AG04450 (cell line): ENCODE measurements at regions not wholly inside any gene's neighbourhood (a gene's known extent, or its start where the extent isn't known, plus 50 kb on each side); places are given as distances from the start of the nearest gene placed in this dataset.
A peak's percentile ranks its signal among the peaks of the same experiment; 100 is the strongest.

ENCODE experiments used
- CTCF ChIA-PET: fragments of 300-600, 350-600 bp; formaldehyde crosslinking; extraction: SDS; loops from one replicate; lab custom pipeline; 2022; ENCODE audit warnings: antibody characterized with exemption, inconsistent platforms; lab: Charles Lee
- POLR2A ChIA-PET: fragments of 350-600 bp; formaldehyde crosslinking; extraction: SDS; loops from one replicate; lab custom pipeline; 2021; ENCODE audit warnings: antibody characterized with exemption, inconsistent platforms; lab: Yijun Ruan, JAX
- DNase-seq: peaks from one replicate; pipeline ENCODE4 v3.0.0-alpha.2; 2011; ENCODE audit warnings: low read depth, low spot score
- H3K27ac ChIP-seq: one replicate; pipeline ENCODE4 v1.5.1; 2012; ENCODE audit warnings: low read depth, low read length, control low read depth
- H3K27me3 ChIP-seq: one replicate; pipeline ENCODE4 v1.6.0; 2012; ENCODE audit warnings: low read length; ENCODE audit not compliant: control insufficient read depth, insufficient read depth
- H3K4me3 ChIP-seq: 2 replicates; pipeline ENCODE4 v1.5.1; 2011; ENCODE audit warnings: mild to moderate bottlenecking, low read depth, low read length, control low read depth
- H3K9me3 ChIP-seq: 2 replicates; pipeline ENCODE4 v1.5.1; 2012; ENCODE audit warnings: low read length; ENCODE audit not compliant: control insufficient read depth, insufficient read depth
- TF ChIP-seq, protein P1 (sequence below): IDR thresholded peaks from 2 replicates; pipeline ENCODE4 v1.5.1; 2011; ENCODE audit warnings: low read depth, low read length, control low read depth, inconsistent platforms

DNA sequence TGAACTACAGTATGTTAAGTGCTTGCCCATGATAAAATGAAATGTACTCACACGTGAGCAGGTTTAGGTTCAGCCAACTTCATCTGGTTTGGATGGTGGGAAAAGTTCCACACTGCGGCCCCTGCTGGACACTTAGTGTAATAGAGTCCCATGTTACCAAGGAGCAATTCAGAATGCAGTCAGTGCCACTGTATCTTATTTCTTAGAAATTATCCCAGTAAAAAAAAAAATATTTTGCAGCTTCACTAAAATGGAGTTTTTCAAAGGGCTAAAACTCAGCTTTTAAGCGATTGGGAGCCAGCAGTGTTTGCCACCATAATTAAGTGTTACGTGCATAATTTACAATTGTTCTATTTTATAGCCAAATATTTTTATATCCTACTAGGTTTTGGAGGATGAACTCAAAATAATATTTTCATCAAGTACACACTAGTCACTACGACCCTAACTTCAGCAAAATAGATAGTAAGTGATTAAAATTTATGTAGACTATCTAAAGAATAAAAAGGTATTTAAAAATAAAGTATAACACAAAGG lies 371.7 kb upstream of the GBE1 start:
- DNase-seq = peak; percentile 24
- CTCF ChIA-PET = interaction anchor here (0.6 to 5.7 kb wide), 20 partner anchors 10 to 829 kb away, joined by 3 to 42 read pairs (median 4); no protein-coding TSS in a partner anchor
- Histone ChIP-seq H3K27ac (no peak overlapping the region), H3K9me3 (no peaks in the 10 kb centered on the region), H3K4me3 (no peak overlapping the region), H3K27me3 (no peaks in the 10 kb centered on the region)
- POLR2A ChIA-PET = no interaction called here
- TF ChIP-seq, protein P1, sequence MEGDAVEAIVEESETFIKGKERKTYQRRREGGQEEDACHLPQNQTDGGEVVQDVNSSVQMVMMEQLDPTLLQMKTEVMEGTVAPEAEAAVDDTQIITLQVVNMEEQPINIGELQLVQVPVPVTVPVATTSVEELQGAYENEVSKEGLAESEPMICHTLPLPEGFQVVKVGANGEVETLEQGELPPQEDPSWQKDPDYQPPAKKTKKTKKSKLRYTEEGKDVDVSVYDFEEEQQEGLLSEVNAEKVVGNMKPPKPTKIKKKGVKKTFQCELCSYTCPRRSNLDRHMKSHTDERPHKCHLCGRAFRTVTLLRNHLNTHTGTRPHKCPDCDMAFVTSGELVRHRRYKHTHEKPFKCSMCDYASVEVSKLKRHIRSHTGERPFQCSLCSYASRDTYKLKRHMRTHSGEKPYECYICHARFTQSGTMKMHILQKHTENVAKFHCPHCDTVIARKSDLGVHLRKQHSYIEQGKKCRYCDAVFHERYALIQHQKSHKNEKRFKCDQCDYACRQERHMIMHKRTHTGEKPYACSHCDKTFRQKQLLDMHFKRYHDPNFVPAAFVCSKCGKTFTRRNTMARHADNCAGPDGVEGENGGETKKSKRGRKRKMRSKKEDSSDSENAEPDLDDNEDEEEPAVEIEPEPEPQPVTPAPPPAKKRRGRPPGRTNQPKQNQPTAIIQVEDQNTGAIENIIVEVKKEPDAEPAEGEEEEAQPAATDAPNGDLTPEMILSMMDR = peak; percentile 89

DNA sequence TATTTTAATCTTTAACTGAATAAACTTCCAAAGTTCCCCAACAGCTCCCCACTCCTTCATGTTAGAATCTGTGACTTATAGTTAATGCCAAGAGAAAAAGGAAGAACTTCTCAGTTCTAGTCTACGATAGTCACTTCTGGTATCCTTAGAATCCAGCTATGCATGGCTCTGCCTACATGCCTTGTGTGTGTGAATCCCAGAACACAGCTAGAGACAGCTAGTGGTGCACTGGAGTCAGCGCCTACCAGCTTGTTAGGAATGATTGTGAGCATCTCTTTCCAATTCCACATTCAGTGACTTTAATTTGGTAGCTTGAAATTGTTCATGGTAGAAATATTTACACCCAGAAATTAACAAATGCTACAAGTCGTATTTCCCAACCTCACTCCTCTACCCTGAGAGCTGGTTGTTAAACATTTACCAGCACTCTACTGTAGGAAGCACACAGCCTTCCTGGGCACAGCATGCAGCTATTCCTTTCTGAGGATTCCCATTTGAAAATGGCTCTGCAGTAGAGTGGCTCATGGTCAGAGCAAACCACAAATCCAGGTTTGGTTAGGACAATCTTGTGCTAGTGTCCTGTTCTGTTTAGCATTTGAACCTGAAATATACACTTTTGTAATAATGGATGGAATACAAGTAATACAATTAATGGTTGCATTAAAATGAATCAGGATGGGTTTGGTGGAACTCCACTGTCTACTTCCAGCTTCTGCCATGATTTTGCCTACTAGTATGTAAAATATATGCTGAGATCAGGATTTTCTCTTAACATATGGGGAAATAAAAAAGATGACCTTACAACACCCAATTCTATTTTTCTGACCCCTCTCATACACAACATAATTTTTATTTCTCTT lies 371.0 kb upstream of the GBE1 start:
- CTCF ChIA-PET = interaction anchor here (1.0 to 5.7 kb wide), 16 partner anchors 9 to 713 kb away, joined by 3 to 42 read pairs (median 4); no protein-coding TSS in a partner anchor
- POLR2A ChIA-PET = no interaction called here
- H3K9me3 ChIP-seq = no peaks in the 10 kb centered on the region

DNA sequence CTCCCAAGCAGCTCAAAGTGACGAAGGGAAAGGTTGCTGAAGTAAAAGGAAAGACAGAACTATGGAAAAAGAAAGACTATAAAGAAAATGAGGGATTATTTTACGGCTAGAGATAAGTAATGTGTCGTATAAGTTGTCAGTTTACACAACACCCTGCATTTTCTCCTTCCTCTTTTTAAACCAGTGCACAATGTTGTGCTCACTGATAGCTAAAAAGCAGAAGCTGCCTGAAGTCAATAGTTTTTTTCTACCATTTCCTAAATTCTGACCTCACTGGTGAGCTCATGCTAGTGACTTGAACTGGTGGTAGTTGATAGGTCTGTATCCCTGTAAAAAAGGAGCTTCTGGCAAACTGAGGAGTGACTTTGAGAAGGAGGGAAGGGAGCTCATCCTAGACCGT lies 368.6 kb upstream of the GBE1 start:
- ChIA-PET POLR2A (no interaction called here), CTCF (interaction anchor here (0.9 to 5.7 kb wide), 3 partner anchors 27 to 711 kb away, joined by 3 to 42 read pairs (median 6); no protein-coding TSS in a partner anchor)
- Histone ChIP-seq H3K9me3 (no peaks in the 10 kb centered on the region), H3K27me3 (no peaks in the 10 kb centered on the region), H3K4me3 (no peak overlapping the region), H3K27ac (no peak overlapping the region)
- TF ChIP-seq, protein P1 = no peak
- no peak for DNase-seq

More for the DNA sequence above, 371.0 kb upstream of the GBE1 start:
- Histone ChIP-seq H3K27me3 (no peaks in the 10 kb centered on the region), H3K27ac (no peak overlapping the region), H3K4me3 (no peak overlapping the region)
- no peak for DNase-seq
- TF ChIP-seq, protein P1 = no peak

DNA sequence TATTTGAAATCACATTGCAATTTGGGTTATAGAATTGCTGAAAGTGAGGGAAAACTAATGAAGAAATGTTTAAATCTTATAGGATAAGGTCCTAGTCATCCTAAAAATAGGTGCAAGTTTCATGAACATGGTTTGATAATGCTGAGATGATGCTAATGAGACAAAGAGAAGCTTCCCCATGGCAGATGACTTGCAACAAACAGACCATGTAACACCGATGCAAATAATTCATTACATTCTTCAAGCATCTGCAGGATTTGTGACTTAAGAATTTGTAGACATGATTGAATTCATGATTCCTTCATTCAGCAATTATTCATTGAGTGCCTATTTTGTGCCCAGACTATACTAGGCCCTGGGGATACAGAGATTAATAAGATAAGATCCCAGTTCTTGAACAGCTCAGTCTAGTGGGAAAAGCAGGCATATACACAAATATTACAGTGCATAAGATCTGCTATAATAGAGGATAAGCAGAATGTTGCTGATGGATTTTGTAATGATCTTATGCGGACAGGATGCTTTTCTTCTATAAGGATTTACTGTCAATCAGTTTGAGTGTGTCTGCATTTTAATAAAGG lies 367.9 kb upstream of the GBE1 start:
- Histone ChIP-seq H3K27ac (no peak overlapping the region), H3K27me3 (no peaks in the 10 kb centered on the region), H3K9me3 (no peaks in the 10 kb centered on the region), H3K4me3 (no peak overlapping the region)
- POLR2A ChIA-PET = no interaction called here
- TF ChIP-seq, protein P1 = no peak
- DNase-seq = no peak
- CTCF ChIA-PET = interaction anchor here (0.6 to 5.7 kb wide), 3 partner anchors 525 to 710 kb away, joined by 3 to 42 read pairs (median 6); no protein-coding TSS in a partner anchor
